HCT116 (cell line): ENCODE measurements at regions not wholly inside any gene's neighbourhood (a gene's known extent, or its start where the extent isn't known, plus 50 kb on each side); places are given as distances from the start of the nearest gene placed in this dataset.

Experiments used
- ATAC-seq: fragments of 200-7000 bp; cut with Tn5 transposase; 2 replicates; pipeline ENCODE4 v1.9.1; 2020; ENCODE audit warnings: mild to moderate bottlenecking, moderate library complexity
- BruUV-seq: library from RNA; stranded (reverse); fragments of 400-500 nt; replicated peaks from 2 replicates; lab custom pipeline; 2021; lab: Mats Ljungman, UMichigan
- CTCF ChIA-PET: fragments of 300-600 bp; sonication (Branson Sonifier 250); formaldehyde crosslinking; loops from one replicate; lab custom pipeline; 2021; ENCODE audit warnings: antibody characterized with exemption; lab: Charles Lee
- POLR2A ChIA-PET: fragments of 300-600, 350-600 bp; sonication (Branson Sonifier 250); formaldehyde crosslinking; loops from one replicate; lab custom pipeline; 2021; ENCODE audit warnings: antibody characterized with exemption; lab: Charles Lee
- RAD21 ChIA-PET, 2 experiments: fragments of 300-600 bp; sonication (Branson Sonifier 250); formaldehyde crosslinking; loops; one replicate each; lab custom pipeline; 2023; ENCODE audit warnings: low total read pairs in 2 of 2; ENCODE audit not compliant: uncharacterized antibody in 2 of 2, unreplicated experiment in 2 of 2, low non-redundant PET in 1 of 2; lab: Charles Lee
- DNase-seq: peaks from one replicate; pipeline ENCODE4 v3.0.0-alpha.2; 2010; ENCODE audit warnings: low read depth, low spot score
- H2AFZ ChIP-seq: fragments of 200-600 bp; shearing (Covaris generic), sonication (generic); 2 replicates; pipeline ENCODE4 v1.6.1; 2017; ENCODE audit warnings: low read depth, mixed run types, mixed read lengths, antibody characterized with exemption, low read length; ENCODE audit not compliant: poor library complexity, severe bottlenecking
- H3K27ac ChIP-seq: 2 replicates; pipeline ENCODE4 v1.5.1; 2012; ENCODE audit warnings: low read depth, low read length
- H3K27me3 ChIP-seq: fragments of 200-600 bp; sonication (generic); 2 replicates; pipeline ENCODE4 v1.6.1; 2016; ENCODE audit warnings: mixed run types, low read length, mixed read lengths; ENCODE audit not compliant: insufficient read depth
- H3K36me3 ChIP-seq, 2 experiments: fragments of 200-500 bp in 1 of 2; fragments of 200-600 bp in 1 of 2; sonication (Bioruptor generic) in 1 of 2; sonication (generic) in 1 of 2; 2 replicates each; pipeline versions ENCODE4 v1.5.1 to v1.6.1; 2014 to 2016; ENCODE audit warnings: low read length in 2 of 2, inconsistent platforms in 1 of 2, mixed read lengths in 1 of 2, mixed run types in 1 of 2; ENCODE audit not compliant: insufficient read depth in 2 of 2, control insufficient read depth in 1 of 2
- H3K4me1 ChIP-seq, 2 experiments: fragments of 200-600 bp in 1 of 2; sonication (generic) in 1 of 2; 2 replicates each; pipeline versions ENCODE4 v1.5.1 to v1.6.1; 2012 to 2017; ENCODE audit warnings: low read length in 2 of 2, inconsistent platforms in 1 of 2, mild to moderate bottlenecking in 1 of 2, mixed read lengths in 1 of 2, mixed run types in 1 of 2, moderate library complexity in 1 of 2; ENCODE audit not compliant: insufficient read depth in 2 of 2, control insufficient read depth in 1 of 2
- H3K4me2 ChIP-seq: fragments of 200-600 bp; sonication (generic); 2 replicates; pipeline ENCODE4 v1.6.1; 2017; ENCODE audit warnings: mixed run types, low read length, mixed read lengths
- H3K4me3 ChIP-seq, 2 experiments: fragments of 200-600 bp in 1 of 2; sonication (generic) in 1 of 2; replicated peaks in 1 of 2; 2 replicates each; pipeline ENCODE4 v1.5.1; 2011 to 2016; ENCODE audit warnings: low read length in 2 of 2, control low read depth in 1 of 2, low read depth in 1 of 2, mild to moderate bottlenecking in 1 of 2, mixed read lengths in 1 of 2, mixed run types in 1 of 2
- H3K79me2 ChIP-seq: fragments of 200-600 bp; sonication (generic); 2 replicates; pipeline ENCODE4 v1.6.1; 2017; ENCODE audit warnings: mild to moderate bottlenecking, mixed run types, low read length, moderate library complexity, mixed read lengths; ENCODE audit not compliant: insufficient read depth
- H3K9ac ChIP-seq: fragments of 200-600 bp; sonication (generic); 2 replicates; pipeline ENCODE4 v1.6.1; 2016; ENCODE audit warnings: low read length, mixed read lengths
- H3K9me2 ChIP-seq: fragments of 200-600 bp; sonication (generic), shearing (Covaris generic); 2 replicates; pipeline ENCODE4 v1.6.1; 2017; ENCODE audit warnings: mixed run types, mild to moderate bottlenecking, moderate library complexity; ENCODE audit not compliant: insufficient read depth
- H3K9me3 ChIP-seq, 2 experiments: fragments of 200-500 bp in 1 of 2; fragments of 200-600 bp in 1 of 2; sonication (Bioruptor generic) in 1 of 2; sonication (generic) in 1 of 2; 2 replicates each; pipeline ENCODE4 v1.6.1; 2014 to 2017; ENCODE audit warnings: low read length in 2 of 2, mixed read lengths in 2 of 2, inconsistent platforms in 1 of 2, low read depth in 1 of 2, mild to moderate bottlenecking in 1 of 2, mixed run types in 1 of 2, moderate library complexity in 1 of 2; ENCODE audit not compliant: control insufficient read depth in 1 of 2, insufficient read depth in 1 of 2
- H4K20me1 ChIP-seq: fragments of 200-600 bp; sonication (generic), shearing (Covaris generic); 2 replicates; pipeline ENCODE4 v1.6.1; 2017; ENCODE audit warnings: mixed run types, mild to moderate bottlenecking, moderate library complexity; ENCODE audit not compliant: insufficient read depth
- CEBPB ChIP-seq: IDR thresholded peaks from 2 replicates; pipeline ENCODE4 v1.6.1; 2012; ENCODE audit warnings: low read depth
- ELF1 ChIP-seq: IDR thresholded peaks from 2 replicates; pipeline ENCODE4 v1.6.1; 2012; ENCODE audit warnings: low read depth, borderline replicate concordance
- EZH2phosphoT487 ChIP-seq: fragments of 200-600 bp; IDR thresholded peaks from 2 replicates; pipeline ENCODE4 v1.6.1; 2018; ENCODE audit warnings: antibody characterized with exemption, borderline replicate concordance
- POLR2A ChIP-seq: IDR thresholded peaks from 2 replicates; pipeline ENCODE4 v1.7.0; 2011; ENCODE audit warnings: borderline replicate concordance; ENCODE audit not compliant: insufficient read depth, insufficient read length; ENCODE audit errors: extremely low read depth
- RAD21 ChIP-seq: IDR thresholded peaks from 2 replicates; pipeline ENCODE4 v1.6.1; 2012; ENCODE audit warnings: low read depth, mild to moderate bottlenecking
- SIN3A ChIP-seq: IDR thresholded peaks from 2 replicates; pipeline ENCODE4 v1.6.1; 2012; ENCODE audit warnings: low read depth
- SP1 ChIP-seq: IDR thresholded peaks from 2 replicates; pipeline ENCODE4 v1.6.1; 2012; ENCODE audit warnings: low read depth
- TCF7L2 ChIP-seq: IDR thresholded peaks from 2 replicates; pipeline ENCODE4 v1.7.0; 2011; ENCODE audit warnings: borderline replicate concordance, inconsistent platforms; ENCODE audit not compliant: insufficient read depth, insufficient read length; ENCODE audit errors: extremely low read depth
- intact Hi-C: fragments of 100-400 bp; cut with micrococcal nuclease; formaldehyde crosslinking; loops from 2 replicates; pipeline ENCODE4 v1.10.0; 2022
- TF ChIP-seq, protein P1 (sequence below), 3 experiments: fragments of 200-600 bp in 1 of 3; sonication (generic) in 1 of 3; IDR thresholded peaks in 2 of 3; conservative IDR thresholded peaks in 1 of 3; 2 replicates each; pipeline ENCODE4 v1.5.1; 2012 to 2017; ENCODE audit warnings: low read depth in 2 of 3, low read length in 2 of 3, antibody characterized with exemption in 1 of 3, borderline replicate concordance in 1 of 3, control low read depth in 1 of 3, mild to moderate bottlenecking in 1 of 3, mixed read lengths in 1 of 3, mixed run types in 1 of 3, moderate library complexity in 1 of 3; ENCODE audit not compliant: insufficient read depth in 1 of 3

DNA sequence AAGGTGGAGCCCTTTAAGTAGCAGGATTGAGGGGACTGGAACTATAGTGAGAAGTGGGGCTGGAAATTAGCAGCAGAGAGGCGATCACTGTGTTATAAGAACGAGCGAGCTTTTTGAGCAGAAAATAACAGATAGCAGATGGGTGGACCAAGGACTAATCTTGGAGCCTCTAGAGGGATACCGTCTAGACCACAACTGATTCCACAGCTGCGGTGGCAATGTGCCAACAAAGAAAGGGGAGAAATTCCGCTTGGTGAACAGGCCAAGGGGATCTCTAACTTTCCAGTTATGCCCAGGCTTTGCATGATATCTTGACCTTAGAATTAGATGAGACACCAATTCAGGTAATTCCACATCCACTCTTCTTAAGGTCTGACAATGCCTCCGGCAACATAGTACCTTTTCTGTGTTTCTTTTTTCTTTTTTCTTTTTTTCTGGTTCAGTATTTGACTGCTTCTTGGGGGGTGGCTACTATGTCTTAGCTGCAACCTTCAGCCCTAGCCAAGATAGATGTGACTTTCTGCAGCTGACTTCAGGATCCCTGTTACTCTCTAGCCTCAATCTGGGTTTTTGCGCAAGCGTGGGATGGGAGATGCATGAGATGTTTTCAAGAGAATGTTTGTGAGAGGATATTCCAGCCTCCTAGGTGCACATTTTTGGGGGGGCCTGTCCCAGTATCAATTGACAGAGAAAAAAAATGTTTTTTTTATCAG, 143.4 kb upstream of the CPSF6 start:
- Histone ChIP-seq H3K4me2 (no peak overlapping the region), H4K20me1 (no peaks in the 10 kb centered on the region), H3K9me3 (no peaks in the 10 kb centered on the region), H3K79me2 (no peaks in the 10 kb centered on the region), H3K27ac (no peak overlapping the region), H3K9ac (no peak overlapping the region), H3K4me1 (no peaks in the 10 kb centered on the region), H2AFZ (no peak overlapping the region), H3K27me3 (no peaks in the 10 kb centered on the region; the same call in 1 of the 2 replicates), H3K9me2 (no peaks in the 10 kb centered on the region), H3K4me3 (no peak overlapping the region), H3K36me3 (no peaks in the 10 kb centered on the region)
- ChIA-PET RAD21 (no interaction called here), POLR2A (no interaction called here), CTCF (no interaction called here)
- intact Hi-C loops: no loop called here
- BruUV-seq: no TSS peak
- no peak for DNase-seq
- no peak for ATAC-seq
- TF ChIP-seq SIN3A: no peak
- no peak for TF ChIP-seq CEBPB
- TF ChIP-seq, protein P1, sequence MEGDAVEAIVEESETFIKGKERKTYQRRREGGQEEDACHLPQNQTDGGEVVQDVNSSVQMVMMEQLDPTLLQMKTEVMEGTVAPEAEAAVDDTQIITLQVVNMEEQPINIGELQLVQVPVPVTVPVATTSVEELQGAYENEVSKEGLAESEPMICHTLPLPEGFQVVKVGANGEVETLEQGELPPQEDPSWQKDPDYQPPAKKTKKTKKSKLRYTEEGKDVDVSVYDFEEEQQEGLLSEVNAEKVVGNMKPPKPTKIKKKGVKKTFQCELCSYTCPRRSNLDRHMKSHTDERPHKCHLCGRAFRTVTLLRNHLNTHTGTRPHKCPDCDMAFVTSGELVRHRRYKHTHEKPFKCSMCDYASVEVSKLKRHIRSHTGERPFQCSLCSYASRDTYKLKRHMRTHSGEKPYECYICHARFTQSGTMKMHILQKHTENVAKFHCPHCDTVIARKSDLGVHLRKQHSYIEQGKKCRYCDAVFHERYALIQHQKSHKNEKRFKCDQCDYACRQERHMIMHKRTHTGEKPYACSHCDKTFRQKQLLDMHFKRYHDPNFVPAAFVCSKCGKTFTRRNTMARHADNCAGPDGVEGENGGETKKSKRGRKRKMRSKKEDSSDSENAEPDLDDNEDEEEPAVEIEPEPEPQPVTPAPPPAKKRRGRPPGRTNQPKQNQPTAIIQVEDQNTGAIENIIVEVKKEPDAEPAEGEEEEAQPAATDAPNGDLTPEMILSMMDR (IDR thresholded peaks at IDR 0.05 in 2 of 3, conservative IDR thresholded peaks at IDR 0.05 in 1 of 3; ENCODE audit: borderline replicate concordance in 1 of 3, insufficient read depth in 1 of 3, low read depth in 2 of 3, low read length in 2 of 3): no peak
- TF ChIP-seq POLR2A: no peak
- no peak for TF ChIP-seq ELF1
- no peak for TF ChIP-seq RAD21
- TF ChIP-seq TCF7L2: no peak
- TF ChIP-seq EZH2phosphoT487: no peak
- no peak for TF ChIP-seq SP1
